HG03442 (cell line): ENCODE measurements at regions not wholly inside any gene's neighbourhood (a gene's known extent, or its start where the extent isn't known, plus 50 kb on each side); places are given as distances from the start of the nearest gene placed in this dataset.

Source experiments
- ATAC-seq: cut with Tn5 transposase; IDR thresholded peaks from one replicate; pipeline ENCODE4 v1.9.1; 2021; ENCODE audit warnings: mild to moderate bottlenecking, moderate library complexity; ENCODE audit not compliant: unreplicated experiment

DNA sequence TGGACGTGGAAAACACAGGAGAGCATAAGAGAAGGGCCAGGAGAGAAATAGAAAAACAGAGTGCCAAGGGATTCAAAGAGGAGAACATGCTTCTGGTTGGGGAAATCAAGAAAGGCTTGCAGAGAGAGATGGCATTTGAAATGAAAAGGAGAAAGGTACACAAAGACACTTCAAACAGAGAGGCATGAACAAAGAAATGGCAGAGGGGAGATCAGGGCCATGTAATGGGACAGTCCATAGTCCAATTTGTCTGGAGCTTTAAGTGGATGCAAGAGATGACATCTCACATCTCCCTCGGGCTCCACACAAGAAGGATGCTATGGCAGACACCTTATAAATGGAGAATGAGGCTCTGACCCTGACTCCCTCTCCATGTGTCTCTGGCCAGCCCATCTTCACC lies 331.1 kb downstream of the MLLT3 start:
- no peak for ATAC-seq

DNA sequence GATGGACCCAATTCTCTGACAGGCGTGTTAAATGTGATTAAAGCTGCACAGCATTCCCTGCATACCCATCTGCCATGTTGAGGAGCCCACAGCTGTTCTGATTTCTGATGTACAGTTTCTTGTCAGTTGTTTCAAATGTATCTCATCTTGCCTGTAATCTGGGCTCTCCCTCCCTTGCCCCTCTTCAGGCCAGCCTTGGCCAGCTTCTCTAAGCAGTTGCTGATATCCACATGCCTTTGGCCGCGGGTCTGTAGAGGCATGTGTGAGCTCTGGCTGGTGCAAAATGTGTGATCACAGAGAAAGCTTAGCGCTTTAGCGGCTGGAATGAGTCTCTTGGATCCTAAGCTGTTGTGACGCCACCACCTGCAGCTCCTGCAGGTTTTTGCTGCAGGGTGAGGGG lies 332.0 kb downstream of the MLLT3 start:
- ATAC-seq, result no peak

DNA sequence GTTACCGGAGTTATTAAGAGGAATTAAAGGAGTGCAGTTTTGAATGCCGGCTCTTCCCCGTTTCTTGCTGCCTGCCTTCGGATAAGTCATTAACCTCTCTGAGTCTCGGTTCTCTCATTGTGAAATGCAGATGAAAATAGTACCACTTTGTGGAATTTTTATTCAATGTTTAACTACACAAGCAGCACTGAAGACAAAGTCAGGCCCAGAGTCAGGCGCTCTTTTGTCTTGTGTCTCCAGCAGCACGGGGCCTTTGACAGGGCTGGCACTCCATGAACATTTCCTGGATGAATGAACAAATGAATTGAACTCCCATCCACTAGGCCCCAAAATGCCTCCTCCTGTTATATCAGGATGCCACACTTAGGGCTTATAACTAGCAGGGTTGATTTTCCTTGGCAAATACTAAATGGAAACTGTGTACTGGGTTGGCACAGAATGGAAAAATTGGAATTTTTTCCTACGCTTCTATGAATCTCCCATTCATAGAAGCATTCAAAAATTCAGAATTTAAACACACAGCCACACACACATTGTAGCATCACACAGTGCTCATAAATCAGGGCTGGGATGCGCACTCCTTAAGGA lies 332.8 kb downstream of the MLLT3 start:
- ATAC-seq, result no peak

DNA sequence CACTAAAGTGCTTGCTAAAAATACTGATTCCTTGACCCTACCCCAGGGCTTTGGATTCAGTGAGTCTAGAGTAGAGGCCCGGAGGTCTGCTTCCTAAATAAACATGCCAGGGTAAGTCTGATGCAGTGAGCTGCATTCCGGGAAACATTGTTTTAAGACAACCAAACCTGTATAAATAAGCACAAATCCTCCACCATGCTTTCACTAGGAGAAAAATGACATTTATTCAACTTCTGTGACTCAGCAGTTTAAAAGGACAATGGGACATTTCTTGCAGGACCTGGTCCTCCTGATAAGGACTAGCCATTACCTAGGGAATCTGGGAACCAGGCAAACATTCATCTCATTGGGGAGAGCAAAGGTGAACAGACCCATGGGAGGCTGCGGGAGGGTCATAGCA lies 335.3 kb downstream of the MLLT3 start:
- no peak for ATAC-seq

DNA sequence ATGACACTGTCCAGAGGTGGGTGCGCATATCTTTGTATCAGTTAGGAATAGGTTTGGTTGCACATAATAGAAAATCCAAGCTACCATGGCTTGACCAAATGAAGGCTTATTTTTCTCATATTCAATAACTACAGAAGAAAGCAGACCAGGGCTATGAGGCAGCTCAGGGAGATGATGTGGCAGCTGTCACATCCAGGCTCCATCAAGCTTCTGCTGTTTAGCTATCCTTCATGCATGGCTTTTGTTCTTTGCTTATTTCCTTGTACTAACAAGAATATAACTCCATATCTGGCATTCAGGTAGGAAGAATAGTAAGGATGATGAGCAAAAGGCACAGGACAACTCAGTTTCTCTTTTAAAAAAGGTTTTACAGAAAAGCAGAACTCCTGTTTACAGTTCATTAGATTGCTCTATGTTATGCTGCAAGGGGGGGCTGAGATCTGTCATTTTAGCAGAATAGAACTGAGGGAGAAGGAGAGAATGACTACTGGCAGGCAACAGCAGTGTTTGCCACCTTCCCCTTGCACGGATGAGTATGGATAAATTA lies 336.1 kb downstream of the MLLT3 start:
- ATAC-seq, result no peak

DNA sequence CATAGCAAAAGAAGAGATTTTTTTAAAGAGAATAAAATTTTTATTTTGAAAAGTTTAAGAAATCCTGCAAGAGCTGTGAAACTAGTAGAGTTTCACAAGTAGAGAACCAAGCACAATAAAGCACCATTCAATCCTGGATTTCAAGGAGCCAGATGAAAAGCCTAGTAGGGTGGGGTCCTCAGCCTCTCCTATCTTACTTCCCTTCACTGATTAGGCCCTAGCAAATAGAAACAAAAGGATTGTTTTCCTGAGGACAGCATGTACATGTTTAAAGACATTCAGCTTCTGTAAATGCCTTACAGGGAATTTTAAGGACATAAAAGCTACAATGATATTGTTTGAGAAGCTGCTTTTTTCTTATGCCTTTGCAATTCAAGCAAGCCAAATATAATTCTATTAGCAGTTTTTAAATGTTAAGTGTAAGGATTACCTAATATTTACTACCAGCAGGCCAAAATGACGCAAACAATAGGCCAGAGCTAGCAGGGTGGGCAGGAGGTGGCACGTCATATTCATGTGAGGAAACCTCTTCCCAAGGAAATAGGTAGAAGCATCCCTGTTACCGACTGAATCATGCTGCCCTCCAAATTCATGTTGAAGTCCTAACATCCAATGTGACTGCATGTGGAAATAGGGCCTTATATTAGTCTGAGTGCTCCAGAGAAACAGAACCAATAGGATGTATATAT lies 337.6 kb downstream of the MLLT3 start:
- no peak for ATAC-seq

DNA sequence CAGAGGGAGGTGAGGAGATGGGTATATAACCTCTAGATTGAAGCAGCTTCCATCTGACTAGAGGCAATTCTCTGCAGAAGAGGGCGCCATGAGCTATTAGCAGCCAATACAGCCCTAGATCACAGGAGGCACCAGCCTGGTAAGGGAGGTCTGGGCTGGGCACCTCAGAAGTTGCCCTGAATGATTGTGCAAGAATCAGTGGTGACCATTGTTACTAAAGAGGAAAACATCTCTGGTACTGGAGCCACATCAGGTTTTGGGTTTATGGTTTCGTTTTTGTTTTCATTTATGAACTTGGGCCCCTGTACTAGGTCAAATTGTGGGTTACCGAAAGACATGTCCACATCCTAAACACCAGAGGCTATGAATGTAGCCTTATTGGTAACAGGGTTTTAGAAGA lies 342.0 kb downstream of the MLLT3 start:
- ATAC-seq, result no peak

DNA sequence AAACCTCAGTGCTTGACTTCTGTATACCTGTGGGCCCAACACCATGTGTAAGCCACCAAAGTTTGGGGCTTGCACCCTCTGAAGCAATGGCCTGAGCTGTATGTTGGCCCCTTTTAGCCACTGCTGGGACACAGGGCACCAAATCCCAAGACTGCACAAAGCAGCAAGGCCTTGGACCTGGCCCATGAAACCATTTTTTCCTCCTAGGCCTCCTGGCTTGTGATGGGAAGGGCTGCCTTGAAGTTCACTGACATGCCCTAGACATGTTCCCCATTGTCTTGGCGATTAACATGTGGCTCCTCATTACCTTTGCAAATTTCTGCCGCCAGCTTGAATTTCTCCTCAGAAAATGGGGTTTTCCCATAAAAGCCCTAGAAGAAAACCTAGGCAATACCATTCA lies 345.5 kb downstream of the MLLT3 start:
- ATAC-seq, result no peak

DNA sequence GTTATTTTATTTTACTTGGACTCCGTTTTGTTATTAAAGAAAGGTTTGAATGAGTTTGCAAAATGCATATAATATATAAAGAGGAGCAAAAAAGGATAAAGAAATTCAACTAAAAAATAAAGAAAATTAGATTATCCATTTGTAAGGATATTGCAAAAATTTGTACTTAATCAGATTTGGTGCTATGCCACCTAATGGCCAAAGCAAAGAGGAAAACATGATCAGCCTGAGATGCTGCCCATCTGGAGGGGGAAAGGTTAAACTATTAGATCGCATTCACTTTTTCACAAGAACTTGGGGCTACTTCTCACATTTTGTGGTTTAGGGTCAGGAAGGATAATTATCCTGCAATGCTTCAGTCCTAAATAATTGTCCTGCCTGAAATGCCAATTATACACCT lies 350.6 kb downstream of the MLLT3 start:
- ATAC-seq, result no peak

DNA sequence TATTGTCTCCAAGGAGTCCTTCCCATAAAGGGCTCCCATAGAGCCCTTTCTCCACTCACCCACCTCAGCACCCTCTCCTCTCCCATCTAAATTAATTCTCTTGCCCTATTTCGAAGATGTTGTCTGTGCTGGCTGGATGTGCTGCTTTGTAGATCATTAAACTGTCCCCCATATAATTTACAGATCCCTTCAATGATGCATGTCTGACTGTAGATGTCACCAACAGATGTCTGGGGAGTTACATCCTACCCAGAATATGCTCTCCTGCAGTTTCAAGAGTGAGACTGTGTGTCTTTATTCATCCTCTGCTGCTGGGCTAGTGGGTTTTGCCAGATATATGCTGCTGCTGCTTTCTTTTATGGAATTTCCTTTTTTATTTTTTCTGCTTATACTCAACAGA lies 351.2 kb downstream of the MLLT3 start:
- ATAC-seq, result no peak

DNA sequence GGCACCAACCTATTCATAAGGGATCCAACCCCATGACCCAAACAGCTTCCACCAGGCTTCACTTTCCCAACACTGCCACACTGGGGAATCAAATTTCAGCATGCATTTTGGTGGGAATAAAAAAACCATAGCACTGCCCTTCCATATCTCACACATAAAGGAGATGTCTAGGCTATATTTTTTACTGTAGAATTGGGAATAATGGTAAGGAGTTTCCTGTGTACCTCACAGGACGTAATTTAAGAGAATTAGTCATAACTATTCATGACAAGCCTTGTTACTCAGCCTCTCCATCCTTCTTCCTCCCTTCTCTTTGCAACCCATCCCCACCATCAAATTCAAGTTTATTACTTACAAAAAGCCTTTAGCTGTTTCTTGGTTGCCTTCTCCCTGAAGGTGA lies 352.1 kb downstream of the MLLT3 start:
- ATAC-seq, result no peak

DNA sequence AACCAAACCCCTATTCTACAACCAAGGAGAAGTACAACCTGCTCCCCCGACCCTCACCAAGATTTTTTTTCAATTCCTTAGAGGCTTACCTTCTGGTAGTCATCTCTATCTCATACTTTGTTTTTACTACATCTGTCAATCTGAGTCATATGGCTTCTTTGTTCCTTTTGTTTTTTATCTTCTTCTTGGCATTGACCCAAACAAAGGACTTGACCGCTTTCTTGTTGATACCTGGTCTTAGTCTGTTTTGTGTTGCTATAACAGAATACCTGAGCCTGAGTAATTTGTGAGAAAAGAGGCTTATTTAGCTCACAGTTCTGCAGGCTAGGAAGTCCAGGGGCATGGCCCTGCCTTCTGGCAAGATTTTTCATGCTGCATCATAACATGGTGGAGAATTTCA lies 352.7 kb downstream of the MLLT3 start:
- ATAC-seq, result no peak

DNA sequence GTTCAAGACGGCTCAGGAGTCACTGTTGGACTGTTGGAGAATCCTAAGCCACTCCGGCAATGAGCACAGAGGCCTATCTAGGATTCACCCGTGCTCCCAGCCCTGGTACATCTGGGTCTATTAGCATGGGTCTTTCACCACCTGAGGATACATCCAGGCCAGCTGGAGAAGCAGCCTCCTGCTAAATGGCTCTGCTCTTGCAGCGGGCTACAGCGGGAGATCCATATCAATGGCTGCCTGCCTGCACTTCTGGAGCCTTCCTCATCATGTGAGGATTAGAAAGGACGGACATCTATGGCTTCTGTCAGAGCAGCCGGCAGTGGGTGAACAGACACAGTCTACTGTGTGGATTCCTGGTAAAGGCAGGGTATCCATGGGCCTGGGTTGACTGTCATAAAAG lies 357.4 kb downstream of the MLLT3 start:
- no peak for ATAC-seq

DNA sequence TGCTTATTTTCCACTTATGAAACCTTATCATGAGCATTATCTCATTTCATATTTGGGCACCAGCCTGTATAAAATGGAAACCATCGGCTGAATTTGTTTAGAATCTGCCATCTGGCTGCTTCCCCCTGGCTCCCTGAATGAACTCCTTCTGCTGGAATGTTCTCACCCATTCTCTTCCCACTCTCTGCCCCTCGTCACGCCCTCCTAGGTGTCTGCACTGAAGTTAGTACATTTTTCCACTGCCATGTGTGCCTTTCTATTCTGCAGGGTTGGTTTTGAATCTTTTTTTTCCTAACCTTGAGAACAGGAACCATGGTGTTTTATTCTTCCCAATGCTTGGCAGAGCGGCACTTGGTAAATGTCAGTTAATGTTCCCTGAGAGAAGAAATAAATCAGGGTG lies 359.7 kb downstream of the MLLT3 start:
- no peak for ATAC-seq

DNA sequence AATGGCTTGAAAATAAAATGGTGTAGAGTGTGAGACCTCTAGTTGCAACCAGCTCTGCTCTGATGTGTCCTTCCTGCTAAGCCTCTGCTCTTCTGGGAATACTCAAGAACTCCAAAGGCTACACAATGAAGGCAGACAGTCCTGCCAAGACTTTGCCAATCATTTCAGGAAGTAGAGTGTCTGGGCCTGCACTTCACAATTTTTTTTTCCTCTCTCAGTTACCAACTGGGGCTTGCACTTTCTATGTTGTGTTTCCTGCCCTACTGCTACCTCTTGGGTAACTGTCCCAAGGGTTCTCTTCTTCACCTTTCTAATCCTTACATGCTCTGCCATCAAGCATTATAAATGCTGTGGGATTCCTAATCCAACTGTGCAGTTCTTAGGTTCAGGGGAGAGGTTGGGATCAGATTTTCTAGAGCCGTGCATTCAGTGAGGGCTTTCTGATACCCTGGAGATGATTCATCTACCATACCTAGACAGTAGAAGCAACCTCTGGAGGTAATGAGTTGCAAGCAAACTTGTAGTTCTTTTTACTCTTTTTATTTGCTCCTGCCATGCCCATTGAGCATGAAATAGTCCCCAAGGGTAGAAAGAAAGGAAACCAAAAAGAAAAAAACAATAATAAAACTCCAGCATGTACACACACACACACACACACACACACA lies 365.9 kb downstream of the MLLT3 start:
- no peak for ATAC-seq

DNA sequence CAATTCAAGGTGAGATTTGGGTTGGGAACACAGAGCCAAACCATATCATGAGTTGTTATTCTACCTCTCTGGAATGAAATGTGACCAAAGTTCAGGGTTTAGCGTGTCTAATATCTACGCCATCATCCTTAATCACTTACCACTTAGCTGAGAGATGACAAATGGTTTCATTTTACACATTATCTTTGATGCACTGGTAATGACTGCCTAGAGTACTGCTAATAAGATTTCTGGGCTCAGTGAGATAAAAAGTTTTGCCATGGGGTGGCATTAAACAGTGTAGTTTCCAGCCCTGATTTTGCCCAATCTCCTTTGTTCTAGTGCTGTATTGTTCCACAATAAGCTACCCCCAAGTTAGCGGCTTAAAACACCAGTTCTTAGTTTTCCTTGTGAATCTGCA lies 367.2 kb downstream of the MLLT3 start:
- ATAC-seq, result no peak

DNA sequence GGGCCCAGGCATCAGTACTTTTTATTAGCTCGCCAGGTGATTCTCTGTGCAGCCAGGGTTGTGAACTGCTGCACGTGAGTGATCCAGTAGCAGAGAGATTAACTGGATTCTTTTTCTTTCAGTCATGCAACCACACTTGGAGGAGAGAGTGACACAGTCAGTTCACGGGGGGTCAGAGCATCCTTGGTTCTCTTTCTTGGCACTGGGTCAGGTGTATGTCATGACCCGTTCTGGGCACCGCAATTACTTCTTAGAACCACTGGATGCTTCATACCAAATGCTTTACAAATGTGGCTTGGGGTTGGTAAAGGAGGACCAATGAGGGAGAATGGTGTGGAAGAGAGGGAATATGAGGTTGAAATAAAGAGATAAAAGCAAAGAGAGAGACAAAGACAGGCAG lies 368.7 kb downstream of the MLLT3 start:
- no peak for ATAC-seq

DNA sequence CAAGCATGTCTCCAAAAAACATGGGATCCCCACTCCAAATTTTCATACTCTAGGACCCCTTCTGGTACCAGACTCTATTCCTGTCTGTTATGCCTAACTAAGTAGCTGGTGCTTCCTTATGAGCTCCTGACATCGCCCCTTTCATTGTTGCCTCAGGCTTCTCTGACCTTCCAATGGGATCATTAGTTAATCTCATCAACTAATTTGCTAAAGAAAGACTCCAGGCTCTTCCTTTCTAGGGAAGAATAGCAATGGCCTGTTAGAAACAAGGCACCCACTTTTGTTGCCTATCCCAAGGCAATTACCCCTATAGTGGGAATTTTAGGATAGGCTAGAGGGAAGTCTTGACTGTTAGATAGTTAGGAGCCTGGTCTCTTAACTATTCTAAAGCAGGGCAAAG lies 369.5 kb downstream of the MLLT3 start:
- no peak for ATAC-seq

DNA sequence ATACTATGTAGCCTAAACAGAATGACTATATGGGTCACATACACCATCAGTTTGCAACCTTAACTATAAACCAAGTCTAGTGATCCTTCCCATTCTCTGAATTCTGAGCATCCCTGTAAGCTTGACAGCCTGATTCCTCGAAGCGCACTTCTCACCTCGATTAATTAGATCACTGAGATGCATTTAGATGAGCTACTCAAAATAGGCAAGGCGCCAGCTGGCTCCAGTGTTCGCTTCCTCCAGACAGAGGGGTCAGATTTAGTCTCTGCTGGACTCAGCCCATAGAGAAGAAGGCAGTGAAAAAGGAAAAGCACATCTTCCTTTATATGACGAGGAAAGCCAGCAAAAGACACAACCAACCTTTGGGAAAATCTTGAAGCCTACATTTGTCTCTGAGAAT lies 371.5 kb downstream of the MLLT3 start:
- no peak for ATAC-seq

DNA sequence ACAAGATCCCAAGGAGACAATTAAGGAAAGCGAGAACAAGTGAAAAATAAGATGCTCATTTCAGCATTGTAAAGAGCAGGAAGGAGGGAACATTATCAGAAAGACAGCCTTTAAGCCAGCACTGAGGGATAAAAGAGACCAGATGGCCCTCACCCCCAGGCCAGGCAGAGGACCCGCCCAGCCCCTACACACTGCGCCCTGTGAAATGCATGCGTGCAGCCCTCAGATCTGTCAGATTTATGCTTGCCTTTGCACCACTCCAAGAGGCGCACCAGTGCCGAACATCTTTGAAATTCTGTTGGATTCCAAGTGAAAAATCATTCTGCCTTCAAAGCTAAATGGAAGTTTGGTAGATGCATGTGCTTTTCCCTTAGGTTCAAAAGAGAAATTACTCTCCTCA lies 378.0 kb downstream of the MLLT3 start:
- no peak for ATAC-seq

DNA sequence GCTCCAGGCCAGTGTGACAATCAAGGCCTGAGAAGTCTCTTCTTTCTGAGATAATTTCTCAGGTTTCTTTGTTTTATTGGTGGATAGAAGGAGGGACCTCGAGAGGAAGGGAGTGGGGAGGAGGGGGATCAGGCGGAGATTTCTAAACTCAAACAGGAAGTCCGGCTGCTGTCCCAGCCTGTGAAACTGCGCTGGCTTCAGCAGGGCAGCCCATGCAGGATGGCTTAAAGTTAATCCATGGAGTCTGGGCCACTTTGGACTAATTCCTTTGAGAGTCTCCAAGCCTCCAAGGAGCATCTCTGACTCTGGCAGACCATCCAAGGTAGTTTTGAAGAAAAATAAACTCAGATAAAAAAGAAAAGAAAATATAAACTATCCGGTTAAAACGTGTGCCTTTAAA lies 378.5 kb downstream of the MLLT3 start:
- no peak for ATAC-seq

DNA sequence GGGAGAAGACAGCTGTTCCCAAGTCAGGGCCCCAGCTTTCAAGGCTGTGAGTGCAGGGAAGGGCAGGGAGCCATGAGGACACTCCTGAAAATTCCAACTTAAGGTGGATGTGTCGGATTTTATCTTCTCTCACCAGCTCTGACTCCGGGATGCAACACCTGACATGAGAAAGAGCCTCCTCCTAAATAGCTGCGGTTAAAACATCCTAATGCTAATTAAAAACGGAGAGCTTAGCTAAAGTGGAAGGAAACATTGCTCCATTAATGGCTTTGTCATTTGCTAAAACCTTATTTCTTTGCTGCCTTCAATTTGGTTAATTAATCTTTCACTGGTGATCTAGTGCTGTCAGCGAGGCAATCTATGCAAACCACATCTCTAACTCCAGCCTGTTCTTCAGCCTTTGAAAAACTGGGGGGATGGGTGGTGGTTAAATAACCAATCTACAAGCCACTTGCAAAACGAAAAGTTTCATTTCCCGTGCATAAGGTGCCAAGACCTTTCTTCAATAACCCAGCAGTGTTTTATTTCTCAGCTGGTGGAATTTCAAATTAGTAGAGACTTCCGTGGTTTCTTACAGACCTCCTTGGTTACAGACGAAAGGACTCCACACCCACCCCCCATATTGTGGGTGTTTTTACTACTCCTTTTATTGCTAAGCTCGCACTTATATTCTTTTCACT lies 379.6 kb downstream of the MLLT3 start:
- peak; percentile 90 for ATAC-seq
